ENCODE measurements at regions not wholly inside any gene's neighbourhood (a gene's known extent, or its start where the extent isn't known, plus 50 kb on each side); places are given as distances from the start of the nearest gene placed in this dataset.

GRCh38 chr11:27871056-27871455 is 170.8 kb upstream of the BDNF start:
- no peak overlapping the region for H3K56ac ChIP-seq (replicated peaks; ENCODE audit: insufficient read length, low read depth, low read length)
- H3K9me3 ChIP-seq (ENCODE audit: insufficient read depth in 2 of 2, low read depth in 1 of 2, low read length in 1 of 2) = no peaks in the 10 kb centered on the region
- H3K27ac ChIP-seq (ENCODE audit: low read depth, low read length) = no peak overlapping the region
- POLR2A ChIA-PET (ENCODE audit: partially characterized antibody) = no interaction called here
- no peak overlapping the region for H3K18ac ChIP-seq (ENCODE audit: extremely low read depth, low read length)
- H3K4me2 ChIP-seq (ENCODE audit: insufficient read depth in 1 of 2, low read depth in 2 of 2, low read length in 2 of 2) = no peak overlapping the region
- no peak overlapping the region for H3K14ac ChIP-seq (ENCODE audit: insufficient read length)
- H3K36me3 ChIP-seq (ENCODE audit: control insufficient read depth in 2 of 4, insufficient read depth in 4 of 4, low read length in 3 of 4) = no peaks in the 10 kb centered on the region
- H4K5ac ChIP-seq (ENCODE audit: insufficient read length, low read depth, low read length) = no peak overlapping the region
- H4K91ac ChIP-seq (replicated peaks; ENCODE audit: insufficient read length, low read length) = no peak overlapping the region
- no peak overlapping the region for H4K8ac ChIP-seq (ENCODE audit: extremely low read depth, insufficient read depth, low read length)
- H3K9ac ChIP-seq (replicated peaks in 1 of 4; ENCODE audit: extremely low read depth in 1 of 4, low read depth in 3 of 4, low read length in 3 of 4) = no peak overlapping the region
- H3K4me3 ChIP-seq (ENCODE audit: extremely low read depth in 1 of 4, insufficient read depth in 2 of 4, low read depth in 3 of 4, low read length in 4 of 4) = no peak overlapping the region
- no peak overlapping the region for H2BK15ac ChIP-seq (ENCODE audit: low read length)
- 79% methylated on average over 7 of the region's 7 CpGs; no CpG with 5 or more reads in 1 of the 2 experiments for WGBS, 2 experiments (ENCODE audit: extremely low coverage in 1 of 2, insufficient coverage in 1 of 2, insufficient read length in 1 of 2, insufficient replicate concordance in 2 of 2, low coverage in 1 of 2, low lambda C conversion rate in 2 of 2, missing lambda C conversion rate in 1 of 2)
- H2BK20ac ChIP-seq (ENCODE audit: low read length) = no peak overlapping the region
- no peak overlapping the region for H2BK5ac ChIP-seq (ENCODE audit: low read depth, low read length)
- no peak overlapping the region for H2BK120ac ChIP-seq (replicated peaks; ENCODE audit: low read depth, low read length)
- H3K4me1 ChIP-seq (replicated peaks in 1 of 4; ENCODE audit: control insufficient read depth in 3 of 4, insufficient read depth in 4 of 4, low read length in 3 of 4) = no peaks in the 10 kb centered on the region
- DNase-seq (ENCODE audit: low read depth in 1 of 2, low spot score in 2 of 2) (no peak), FAIRE-seq (no peak)
- no peak overlapping the region for H3K23ac ChIP-seq (ENCODE audit: insufficient read length)
- CTCF ChIA-PET (ENCODE audit: partially characterized antibody) = interaction anchor here (1.7 kb wide), 1 partner anchor 32 kb away, joined by 5 read pairs; no protein-coding TSS in a partner anchor
- H2AK5ac ChIP-seq (ENCODE audit: low read depth, low read length) = no peak overlapping the region
- H4K20me1 ChIP-seq (replicated peaks in 1 of 2; ENCODE audit: control insufficient read depth in 1 of 2, insufficient read depth in 2 of 2, low read length in 2 of 2) = no peaks in the 10 kb centered on the region
- H2AFZ ChIP-seq (ENCODE audit: low read length) = no peak overlapping the region
- no peak overlapping the region for H2BK12ac ChIP-seq (ENCODE audit: low read depth, low read length)
- H3K79me2 ChIP-seq (ENCODE audit: control insufficient read depth in 1 of 2, insufficient read depth in 2 of 2, low read length in 2 of 2) = no peaks in the 10 kb centered on the region
- no peak overlapping the region for H3K4ac ChIP-seq (replicated peaks; ENCODE audit: insufficient read length, low read depth, low read length)
- no peaks in the 10 kb centered on the region for H3K79me1 ChIP-seq (ENCODE audit: low read depth, low read length)
- no peaks in the 10 kb centered on the region for H3K27me3 ChIP-seq (replicated peaks in 1 of 4; ENCODE audit: control insufficient read depth in 3 of 4, extremely low read depth in 1 of 4, insufficient read depth in 3 of 4, low read length in 3 of 4)
- H3K23me2 ChIP-seq (ENCODE audit: low read depth, low read length) = no peaks in the 10 kb centered on the region
- TF ChIP-seq SUZ12 (IDR thresholded peaks at IDR 0.05; ENCODE audit: low read length) (no peak), NRF1 (IDR thresholded peaks at IDR 0.05; ENCODE audit: low read depth, low read length) (no peak), SAP30 (IDR thresholded peaks at IDR 0.05; ENCODE audit: insufficient read depth, insufficient replicate concordance, low read length) (no peak), TCF12 (IDR thresholded peaks at IDR 0.05; ENCODE audit: low read depth, low read length) (no peak), ATF2 (IDR thresholded peaks at IDR 0.05; ENCODE audit: low read length) (no peak), RAD21 (IDR thresholded peaks at IDR 0.05 in 1 of 2, conservative IDR thresholded peaks at IDR 0.05 in 1 of 2; ENCODE audit: low read depth in 2 of 2, low read length in 2 of 2) (no peak), RNF2 (IDR thresholded peaks at IDR 0.05; ENCODE audit: borderline replicate concordance, low read depth, low read length, missing control alignments, poor library complexity, severe bottlenecking) (no peak), EGR1 (IDR thresholded peaks at IDR 0.05; ENCODE audit: borderline replicate concordance, low read depth, low read length) (no peak), BRCA1 (IDR thresholded peaks at IDR 0.05; ENCODE audit: low read depth, low read length) (no peak), FOSL1 (IDR thresholded peaks at IDR 0.05; ENCODE audit: insufficient read depth, low read depth, low read length) (no peak), CBX8 (IDR thresholded peaks at IDR 0.05; ENCODE audit: borderline replicate concordance, low read depth, low read length) (no peak), BCL11A (IDR thresholded peaks at IDR 0.05; ENCODE audit: low read depth in 2 of 2, low read length in 2 of 2) (no peak)
